ENCODE measurements at regions not wholly inside any gene's neighbourhood (a gene's known extent, or its start where the extent isn't known, plus 50 kb on each side); places are given as distances from the start of the nearest gene placed in this dataset.
"Not testable (repeated sequence)": the region's sequence is repeated elsewhere in the genome, so short reads cannot be mapped to it uniquely, and the experiment has no call there.

DNA sequence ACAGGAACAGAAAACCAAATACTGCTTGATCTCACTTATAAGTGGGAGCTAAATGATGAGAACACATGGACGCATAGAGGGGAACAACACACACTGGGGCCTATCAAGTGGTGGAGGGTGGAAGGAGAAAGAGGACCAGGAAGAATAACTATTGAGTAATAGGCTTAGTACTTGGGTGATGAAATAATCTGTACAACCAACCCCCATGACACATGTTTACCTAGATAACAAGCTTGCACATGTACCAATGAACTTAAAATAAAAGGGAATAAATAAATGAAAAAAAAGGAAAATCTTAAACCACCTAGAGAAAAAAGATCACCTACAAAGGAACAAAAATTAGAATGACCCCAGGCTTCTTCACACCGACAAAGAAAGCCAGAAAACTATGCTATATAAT lies 133.5 kb downstream of the KLRB1 start:
- H2AFZ ChIP-seq; H3K4me3 ChIP-seq; POLR2A ChIA-PET (ENCODE audit: unreplicated experiment); H3K79me2 ChIP-seq (ENCODE audit: low read depth); H3K4me2 ChIP-seq; intact Hi-C loops (cut with micrococcal nuclease; ENCODE audit: unreplicated experiment); H3K9me3 ChIP-seq (ENCODE audit: insufficient read depth, low read depth); H4K20me1 ChIP-seq (ENCODE audit: insufficient read depth); H3K27me3 ChIP-seq (ENCODE audit: insufficient read depth, low read depth); BruUV-seq (replicated peaks); H3K9me2 ChIP-seq (ENCODE audit: insufficient read depth); H3K27ac ChIP-seq; H3K36me3 ChIP-seq (ENCODE audit: low read depth); H3K4me1 ChIP-seq (replicated peaks; ENCODE audit: insufficient read depth); CTCF ChIA-PET; DNase-seq; H3F3A ChIP-seq (ENCODE audit: insufficient read depth, low read depth): not testable (repeated sequence)

- H3K9me3 ChIP-seq (ENCODE audit: insufficient read depth, low read depth); H3K79me2 ChIP-seq (ENCODE audit: low read depth); H3K27me3 ChIP-seq (ENCODE audit: insufficient read depth, low read depth); H3K27ac ChIP-seq; CTCF ChIA-PET; intact Hi-C loops (cut with micrococcal nuclease; ENCODE audit: unreplicated experiment); H3K4me2 ChIP-seq; DNase-seq; H3K4me1 ChIP-seq (replicated peaks; ENCODE audit: insufficient read depth); H3F3A ChIP-seq (ENCODE audit: insufficient read depth, low read depth); BruUV-seq (replicated peaks); H4K20me1 ChIP-seq (ENCODE audit: insufficient read depth); H3K4me3 ChIP-seq; POLR2A ChIA-PET (ENCODE audit: unreplicated experiment); H3K9me2 ChIP-seq (ENCODE audit: insufficient read depth); H2AFZ ChIP-seq; H3K36me3 ChIP-seq (ENCODE audit: low read depth): not testable (repeated sequence)
These were observed 134.1 kb downstream of the KLRB1 start for GRCh38 chr12:9473638-9474037.

DNA sequence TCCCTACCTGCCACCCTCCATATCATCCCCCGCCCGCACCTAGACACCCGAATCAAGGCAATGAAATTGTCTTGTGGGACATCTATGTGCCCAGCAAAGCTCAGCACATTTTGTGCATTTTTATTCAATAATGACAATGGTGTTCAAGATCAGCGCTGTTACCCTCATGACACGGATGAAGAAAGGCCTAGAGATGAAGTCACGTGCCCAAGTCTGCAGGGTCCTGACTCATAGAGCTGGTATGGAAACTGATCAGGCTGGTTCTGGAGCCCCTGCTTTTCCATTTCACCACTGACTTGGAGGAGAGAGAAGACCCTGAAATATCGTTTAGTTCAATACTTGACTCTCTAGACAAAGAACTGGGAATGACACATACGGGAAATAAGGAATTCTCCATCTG lies 136.2 kb downstream of the KLRB1 start:
- H3K4me3 ChIP-seq; POLR2A ChIA-PET (ENCODE audit: unreplicated experiment); H2AFZ ChIP-seq; H3F3A ChIP-seq (ENCODE audit: insufficient read depth, low read depth); CTCF ChIA-PET; H3K4me1 ChIP-seq (replicated peaks; ENCODE audit: insufficient read depth); H3K9me2 ChIP-seq (ENCODE audit: insufficient read depth); intact Hi-C loops (cut with micrococcal nuclease; ENCODE audit: unreplicated experiment); H3K36me3 ChIP-seq (ENCODE audit: low read depth); H3K4me2 ChIP-seq; H3K27me3 ChIP-seq (ENCODE audit: insufficient read depth, low read depth); BruUV-seq (replicated peaks); H4K20me1 ChIP-seq (ENCODE audit: insufficient read depth); H3K79me2 ChIP-seq (ENCODE audit: low read depth); H3K27ac ChIP-seq; H3K9me3 ChIP-seq (ENCODE audit: insufficient read depth, low read depth): not testable (repeated sequence)
- peak in 1 of 2 experiments; percentile 48 for DNase-seq

- H2AFZ ChIP-seq; H3K4me1 ChIP-seq (replicated peaks; ENCODE audit: insufficient read depth); CTCF ChIA-PET; H4K20me1 ChIP-seq (ENCODE audit: insufficient read depth); H3K4me3 ChIP-seq; DNase-seq; H3K9me3 ChIP-seq (ENCODE audit: insufficient read depth, low read depth); intact Hi-C loops (cut with micrococcal nuclease; ENCODE audit: unreplicated experiment); H3K79me2 ChIP-seq (ENCODE audit: low read depth); H3K9me2 ChIP-seq (ENCODE audit: insufficient read depth); H3K27me3 ChIP-seq (ENCODE audit: insufficient read depth, low read depth); H3F3A ChIP-seq (ENCODE audit: insufficient read depth, low read depth); H3K36me3 ChIP-seq (ENCODE audit: low read depth); H3K27ac ChIP-seq; POLR2A ChIA-PET (ENCODE audit: unreplicated experiment); H3K4me2 ChIP-seq; BruUV-seq (replicated peaks): not testable (repeated sequence)
These were observed 137.3 kb downstream of the KLRB1 start for GRCh38 chr12:9470367-9470766.

GRCh38 chr12:9469956-9470355 lies 137.8 kb downstream of the KLRB1 start:
- H2AFZ ChIP-seq; H3K9me3 ChIP-seq (ENCODE audit: insufficient read depth, low read depth); H3F3A ChIP-seq (ENCODE audit: insufficient read depth, low read depth); H3K27ac ChIP-seq; intact Hi-C loops (cut with micrococcal nuclease; ENCODE audit: unreplicated experiment); CTCF ChIA-PET; H3K27me3 ChIP-seq (ENCODE audit: insufficient read depth, low read depth); DNase-seq; H3K4me2 ChIP-seq; H3K36me3 ChIP-seq (ENCODE audit: low read depth); H3K4me1 ChIP-seq (replicated peaks; ENCODE audit: insufficient read depth); POLR2A ChIA-PET (ENCODE audit: unreplicated experiment); BruUV-seq (replicated peaks); H3K4me3 ChIP-seq; H4K20me1 ChIP-seq (ENCODE audit: insufficient read depth); H3K79me2 ChIP-seq (ENCODE audit: low read depth); H3K9me2 ChIP-seq (ENCODE audit: insufficient read depth): not testable (repeated sequence)

- H4K20me1 ChIP-seq (ENCODE audit: insufficient read depth); H3K27me3 ChIP-seq (ENCODE audit: insufficient read depth, low read depth); H3K4me3 ChIP-seq; BruUV-seq (replicated peaks); H3K79me2 ChIP-seq (ENCODE audit: low read depth); DNase-seq; H3K4me1 ChIP-seq (replicated peaks; ENCODE audit: insufficient read depth); H3K9me3 ChIP-seq (ENCODE audit: insufficient read depth, low read depth); H3K27ac ChIP-seq; H3K9me2 ChIP-seq (ENCODE audit: insufficient read depth); H3K4me2 ChIP-seq; intact Hi-C loops (cut with micrococcal nuclease; ENCODE audit: unreplicated experiment); H2AFZ ChIP-seq; H3F3A ChIP-seq (ENCODE audit: insufficient read depth, low read depth); H3K36me3 ChIP-seq (ENCODE audit: low read depth); POLR2A ChIA-PET (ENCODE audit: unreplicated experiment): not testable (repeated sequence)
- CTCF ChIA-PET: interaction anchor here (1.5 kb wide), 1 partner anchor 138 kb away, joined by 7 read pairs; no protein-coding TSS in a partner anchor
These were observed 138.3 kb downstream of the KLRB1 start for GRCh38 chr12:9469463-9469862.

DNA sequence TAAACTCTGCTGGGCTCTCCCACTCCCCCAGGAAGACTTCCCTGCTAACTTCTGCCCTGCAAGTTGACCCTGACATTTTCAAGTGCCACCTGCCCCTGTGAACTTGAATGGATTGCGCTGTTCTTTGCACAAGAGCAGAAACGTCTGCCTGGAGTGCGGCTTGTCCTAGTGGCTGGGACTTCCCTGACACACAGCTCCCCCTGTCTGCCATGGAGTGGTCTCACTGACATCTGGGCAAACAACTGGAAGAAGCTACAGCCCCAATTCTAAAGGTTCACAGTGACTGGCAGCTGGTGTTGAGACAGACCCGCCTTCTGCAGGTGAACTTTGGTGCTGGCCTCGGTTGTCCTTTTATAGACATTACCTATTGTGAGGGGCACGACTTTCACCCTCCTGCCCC lies 138.7 kb downstream of the KLRB1 start:
- H3K9me3 ChIP-seq (ENCODE audit: insufficient read depth, low read depth); H2AFZ ChIP-seq; H3K27me3 ChIP-seq (ENCODE audit: insufficient read depth, low read depth); H3K36me3 ChIP-seq (ENCODE audit: low read depth); H3K9me2 ChIP-seq (ENCODE audit: insufficient read depth); H4K20me1 ChIP-seq (ENCODE audit: insufficient read depth); DNase-seq; intact Hi-C loops (cut with micrococcal nuclease; ENCODE audit: unreplicated experiment); H3K79me2 ChIP-seq (ENCODE audit: low read depth); H3F3A ChIP-seq (ENCODE audit: insufficient read depth, low read depth); POLR2A ChIA-PET (ENCODE audit: unreplicated experiment); H3K4me2 ChIP-seq; H3K4me1 ChIP-seq (replicated peaks; ENCODE audit: insufficient read depth); H3K4me3 ChIP-seq; H3K27ac ChIP-seq; BruUV-seq (replicated peaks): not testable (repeated sequence)
- CTCF ChIA-PET: interaction anchor here (1.5 kb wide), 1 partner anchor 138 kb away, joined by 7 read pairs; no protein-coding TSS in a partner anchor

GRCh38 chr12:9468144-9468543 lies 139.6 kb downstream of the KLRB1 start:
- H3F3A ChIP-seq (ENCODE audit: insufficient read depth, low read depth); H3K9me3 ChIP-seq (ENCODE audit: insufficient read depth, low read depth); intact Hi-C loops (cut with micrococcal nuclease; ENCODE audit: unreplicated experiment); POLR2A ChIA-PET (ENCODE audit: unreplicated experiment); DNase-seq; H3K4me1 ChIP-seq (replicated peaks; ENCODE audit: insufficient read depth); H3K4me2 ChIP-seq; H3K79me2 ChIP-seq (ENCODE audit: low read depth); H4K20me1 ChIP-seq (ENCODE audit: insufficient read depth); H3K27me3 ChIP-seq (ENCODE audit: insufficient read depth, low read depth); H3K27ac ChIP-seq; H3K36me3 ChIP-seq (ENCODE audit: low read depth); BruUV-seq (replicated peaks); H3K9me2 ChIP-seq (ENCODE audit: insufficient read depth); H2AFZ ChIP-seq; H3K4me3 ChIP-seq: not testable (repeated sequence)
- CTCF ChIA-PET: interaction anchor here (1.5 kb wide), 1 partner anchor 137 kb away, joined by 7 read pairs; no protein-coding TSS in a partner anchor
